ENCODE measurements at regions not wholly inside any gene's neighbourhood (a gene's known extent, or its start where the extent isn't known, plus 50 kb on each side); places are given as distances from the start of the nearest gene placed in this dataset.
"Not testable (repeated sequence)": the region's sequence is repeated elsewhere in the genome, so short reads cannot be mapped to it uniquely, and the experiment has no call there.

GRCh38 chr17:72175787-72176515 lies 55.1 kb downstream of the SOX9 start:
- no peak for DNase-seq

GRCh38 chr17:72176516-72176851 lies 55.7 kb downstream of the SOX9 start:
- no peak for DNase-seq

GRCh38 chr17:72176951-72177660 lies 56.3 kb downstream of the SOX9 start:
- no peak for DNase-seq

GRCh38 chr17:72177738-72178137 lies 56.9 kb downstream of the SOX9 start:
- no peak for DNase-seq

- DNase-seq = no peak
Observed at GRCh38 chr17:72182371-72182873, 61.6 kb downstream of the SOX9 start.

- DNase-seq = no peak
Observed at GRCh38 chr17:72183194-72183685, 62.4 kb downstream of the SOX9 start.

- no peak for DNase-seq
Observed at GRCh38 chr17:72184805-72185204, 64.0 kb downstream of the SOX9 start.

GRCh38 chr17:72185564-72185963 lies 64.7 kb downstream of the SOX9 start:
- DNase-seq = no peak

GRCh38 chr17:72187556-72187955 lies 66.7 kb downstream of the SOX9 start:
- no peak for DNase-seq

- DNase-seq = no peak
Observed at GRCh38 chr17:72188801-72189200, 68.0 kb downstream of the SOX9 start.

- no peak for DNase-seq
Observed at GRCh38 chr17:72189768-72190593, 69.2 kb downstream of the SOX9 start.

GRCh38 chr17:72191356-72191755 lies 70.5 kb downstream of the SOX9 start:
- DNase-seq = no peak

- no peak for DNase-seq
Observed at GRCh38 chr17:72191921-72192799, 71.3 kb downstream of the SOX9 start.

GRCh38 chr17:72192800-72193192 lies 72.0 kb downstream of the SOX9 start:
- DNase-seq = no peak

GRCh38 chr17:72193391-72194106 lies 72.7 kb downstream of the SOX9 start:
- DNase-seq = no peak

- DNase-seq = not testable (repeated sequence)
Observed at GRCh38 chr17:72194107-72194440, 73.3 kb downstream of the SOX9 start.

- no peak for DNase-seq
Observed at GRCh38 chr17:72199256-72199655, 78.4 kb downstream of the SOX9 start.

- DNase-seq = no peak
Observed at GRCh38 chr17:72204742-72205141, 83.9 kb downstream of the SOX9 start.

GRCh38 chr17:72205357-72205756 lies 84.5 kb downstream of the SOX9 start:
- DNase-seq = no peak

- DNase-seq = no peak
Observed at GRCh38 chr17:72205822-72206221, 85.0 kb downstream of the SOX9 start.

- DNase-seq = no peak
Observed at GRCh38 chr17:72206376-72206775, 85.6 kb downstream of the SOX9 start.

GRCh38 chr17:72208832-72209231 lies 88.0 kb downstream of the SOX9 start:
- DNase-seq = no peak

All from CD4-positive, alpha-beta T cell treated with Interleukin-1 beta for 1 hour (primary cell).